GM12878 (cell line): ENCODE measurements at regions not wholly inside any gene's neighbourhood (a gene's known extent, or its start where the extent isn't known, plus 50 kb on each side); places are given as distances from the start of the nearest gene placed in this dataset.

ENCODE experiments used
- ATAC-seq: fragments of 200-7000 bp; cut with Tn5 transposase; 3 replicates; pipeline ENCODE4 v1.9.1; 2020; ENCODE audit warnings: mild to moderate bottlenecking, moderate library complexity
- BruUV-seq: library from RNA; stranded (reverse); fragments of 400-500 nt; replicated peaks from 2 replicates; lab custom pipeline; 2021; lab: Mats Ljungman, UMichigan
- CTCF ChIA-PET: fragments of 300-600 bp; sonication (Branson Sonifier 250); formaldehyde crosslinking; extraction: SDS; loops from one replicate; lab custom pipeline; 2021; ENCODE audit warnings: inconsistent platforms; lab: Yijun Ruan, JAX
- POLR2A ChIA-PET: fragments of 350-600 bp; formaldehyde crosslinking; extraction: SDS; loops from one replicate; lab custom pipeline; 2021; ENCODE audit warnings: inconsistent platforms; lab: Charles Lee
- RAD21 ChIA-PET: fragments of 300-600 bp; sonication (Branson Sonifier 250); formaldehyde crosslinking; loops from one replicate; lab custom pipeline; 2023; ENCODE audit warnings: antibody characterized with exemption; ENCODE audit not compliant: unreplicated experiment; lab: Charles Lee
- SMC1A ChIA-PET: fragments of 300-600 bp; sonication (Branson Sonifier 250); formaldehyde crosslinking; loops from one replicate; lab custom pipeline; 2023; ENCODE audit not compliant: unreplicated experiment, uncharacterized antibody; lab: Charles Lee
- DNase-seq: peaks from one replicate; pipeline ENCODE4 v3.0.0-alpha.2; 2011; ENCODE audit warnings: low read depth, low spot score
- FAIRE-seq: peaks from 3 replicates; lab custom pipeline; 2011; peaks lifted over from hg19 to GRCh38; lab: Jason Lieb, UNC
- H2AFZ ChIP-seq: 2 replicates; pipeline ENCODE4 v1.6.0; 2011; ENCODE audit warnings: low read depth, low read length, control low read depth; ENCODE audit not compliant: control insufficient read depth
- H3K27ac ChIP-seq: 2 replicates; pipeline ENCODE4 v1.5.1; 2011; ENCODE audit warnings: control low read depth; ENCODE audit not compliant: control insufficient read depth, insufficient read depth
- H3K27me3 ChIP-seq, 2 experiments: replicated peaks in 1 of 2; 2 replicates each; pipeline versions ENCODE4 v1.6.0 to v1.6.1; 2011; ENCODE audit warnings: low read length in 1 of 2; ENCODE audit not compliant: control insufficient read depth in 2 of 2, insufficient read depth in 2 of 2
- H3K36me3 ChIP-seq, 2 experiments: 2 replicates each; pipeline ENCODE4 v1.5.1; 2011; ENCODE audit warnings: low read length in 1 of 2; ENCODE audit not compliant: control insufficient read depth in 2 of 2, insufficient read depth in 2 of 2
- H3K4me1 ChIP-seq: 2 replicates; pipeline ENCODE4 v1.6.1; 2011; ENCODE audit warnings: mild to moderate bottlenecking, low read length, moderate library complexity, mixed read lengths; ENCODE audit not compliant: control insufficient read depth, insufficient read depth
- H3K4me2 ChIP-seq: 2 replicates; pipeline ENCODE4 v1.6.0; 2011; ENCODE audit warnings: control low read depth; ENCODE audit not compliant: control insufficient read depth, insufficient read depth
- H3K4me3 ChIP-seq: fragments of 200-600 bp; sonication (generic); 2 replicates; pipeline ENCODE4 v1.5.1; 2016
- H3K79me2 ChIP-seq: 2 replicates; pipeline ENCODE4 v1.6.0; 2011; ENCODE audit warnings: low read length; ENCODE audit not compliant: control insufficient read depth, insufficient read depth
- H3K9ac ChIP-seq: 2 replicates; pipeline ENCODE4 v1.8.0; 2011; ENCODE audit warnings: low read length, control low read depth, mixed read lengths; ENCODE audit not compliant: control insufficient read depth, insufficient read depth
- H3K9me3 ChIP-seq: replicated peaks from 3 replicates; pipeline ENCODE4 v1.5.1; 2011; ENCODE audit warnings: mild to moderate bottlenecking, low read length; ENCODE audit not compliant: control insufficient read depth, insufficient read depth
- H4K20me1 ChIP-seq: 2 replicates; pipeline ENCODE4 v1.6.0; 2011; ENCODE audit not compliant: control insufficient read depth, insufficient read depth
- MXI1 ChIP-seq: fragments of 150-350 bp; IDR thresholded peaks from 2 replicates; pipeline ENCODE4 v1.6.1; 2011; ENCODE audit warnings: low read depth, mild to moderate bottlenecking, inconsistent platforms, low read length, improper control_type of control experiment
- RAD21 ChIP-seq: IDR thresholded peaks from 2 replicates; pipeline ENCODE4 v1.6.1; 2011; ENCODE audit warnings: mild to moderate bottlenecking, low read depth, low read length, moderate library complexity; ENCODE audit not compliant: insufficient read depth
- WGBS: methylation state at CpG from one replicate; pipeline ENCODE4 v1.1.6; 2016; ENCODE audit warnings: low lambda C conversion rate; ENCODE audit not compliant: insufficient replicate concordance, insufficient coverage; ENCODE audit errors: missing lambda C conversion rate; 5-methylcytosine and 5-hydroxymethylcytosine counted together
- in situ Hi-C: fragments of 300-500 bp; cut with MboI; formaldehyde crosslinking; loops from 9 replicates; pipeline ENCODE4 v1.14.3; 2018; ENCODE audit warnings: mixed read lengths
- intact Hi-C: fragments of 100-400 bp; cut with micrococcal nuclease; formaldehyde crosslinking; loops from one replicate; pipeline ENCODE4 v1.14.2; 2022; ENCODE audit not compliant: unreplicated experiment
- TF ChIP-seq, protein P1 (sequence below), 3 experiments: IDR thresholded peaks in 2 of 3; conservative IDR thresholded peaks in 1 of 3; 2 replicates each; pipeline ENCODE4 v1.5.1; 2011; ENCODE audit warnings: low read depth in 3 of 3, low read length in 3 of 3, mild to moderate bottlenecking in 3 of 3, control low read depth in 2 of 3, moderate library complexity in 2 of 3, inconsistent platforms in 1 of 3, mixed read lengths in 1 of 3; ENCODE audit not compliant: control insufficient read depth in 2 of 3, insufficient read depth in 1 of 3; ENCODE audit errors: extremely low read depth in 1 of 3

DNA sequence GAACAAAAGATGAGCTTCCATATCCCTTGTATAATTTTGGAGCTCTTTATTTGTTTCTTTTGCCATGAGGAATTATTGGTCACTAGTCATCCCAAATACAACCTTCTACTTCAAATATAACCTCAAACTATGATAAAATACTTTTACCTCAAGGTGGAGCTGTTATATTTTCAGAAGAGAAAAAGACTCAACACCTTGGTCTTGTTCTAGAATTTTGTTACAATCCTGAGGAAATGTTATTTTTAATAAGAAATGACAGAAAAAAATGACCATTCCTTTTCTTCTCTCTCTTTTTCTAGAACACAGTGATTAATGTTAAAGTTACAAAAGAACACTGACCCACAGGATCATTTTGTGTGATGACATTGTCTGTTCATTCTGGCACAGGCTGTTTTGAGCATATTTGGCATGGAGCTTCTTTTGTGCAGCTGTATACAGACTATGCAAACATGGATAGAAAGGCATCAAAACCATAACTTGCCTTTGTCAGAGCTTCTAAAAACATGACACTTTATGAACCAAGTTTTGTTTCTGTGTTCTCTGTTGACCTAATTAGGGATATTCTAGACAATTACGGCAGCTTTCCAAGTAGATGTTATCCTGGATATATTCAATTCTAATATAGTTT lies 159.6 kb upstream of the CTSO start:
- RAD21 ChIA-PET = interaction anchor here (0.6 to 2.3 kb wide), 13 partner anchors 12 to 937 kb away, joined by 3 to 9 read pairs (median 5); no protein-coding TSS in a partner anchor
- in situ Hi-C loops = no loop called here
- BruUV-seq = no TSS peak
- FAIRE-seq (no peak), DNase-seq (no peak), ATAC-seq (peak; percentile 46; the same call in 1 of the 3 replicates)
- H3K27me3 ChIP-seq = no peaks in the 10 kb centered on the region
- no peaks in the 10 kb centered on the region for H3K79me2 ChIP-seq
- no peak overlapping the region for H3K4me3 ChIP-seq
- no peaks in the 10 kb centered on the region for H3K4me1 ChIP-seq
- no peak overlapping the region for H3K9ac ChIP-seq
- TF ChIP-seq RAD21 (peak; percentile 39; the same call in 1 of the 2 replicates), MXI1 (no peak)
- TF ChIP-seq, protein P1, sequence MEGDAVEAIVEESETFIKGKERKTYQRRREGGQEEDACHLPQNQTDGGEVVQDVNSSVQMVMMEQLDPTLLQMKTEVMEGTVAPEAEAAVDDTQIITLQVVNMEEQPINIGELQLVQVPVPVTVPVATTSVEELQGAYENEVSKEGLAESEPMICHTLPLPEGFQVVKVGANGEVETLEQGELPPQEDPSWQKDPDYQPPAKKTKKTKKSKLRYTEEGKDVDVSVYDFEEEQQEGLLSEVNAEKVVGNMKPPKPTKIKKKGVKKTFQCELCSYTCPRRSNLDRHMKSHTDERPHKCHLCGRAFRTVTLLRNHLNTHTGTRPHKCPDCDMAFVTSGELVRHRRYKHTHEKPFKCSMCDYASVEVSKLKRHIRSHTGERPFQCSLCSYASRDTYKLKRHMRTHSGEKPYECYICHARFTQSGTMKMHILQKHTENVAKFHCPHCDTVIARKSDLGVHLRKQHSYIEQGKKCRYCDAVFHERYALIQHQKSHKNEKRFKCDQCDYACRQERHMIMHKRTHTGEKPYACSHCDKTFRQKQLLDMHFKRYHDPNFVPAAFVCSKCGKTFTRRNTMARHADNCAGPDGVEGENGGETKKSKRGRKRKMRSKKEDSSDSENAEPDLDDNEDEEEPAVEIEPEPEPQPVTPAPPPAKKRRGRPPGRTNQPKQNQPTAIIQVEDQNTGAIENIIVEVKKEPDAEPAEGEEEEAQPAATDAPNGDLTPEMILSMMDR (IDR thresholded peaks at IDR 0.05 in 2 of 3, conservative IDR thresholded peaks at IDR 0.05 in 1 of 3; ENCODE audit: control insufficient read depth in 2 of 3, extremely low read depth in 1 of 3, insufficient read depth in 1 of 3, low read depth in 3 of 3, low read length in 3 of 3) = peak in 1 of 3 experiments; percentile 32; a peak in 2 of 6 replicates
- no peak overlapping the region for H2AFZ ChIP-seq
- no peak overlapping the region for H3K4me2 ChIP-seq
- 0% methylated on average over 1 of the region's 1 CpG for WGBS
- POLR2A ChIA-PET = interaction anchor here (0.6 kb wide), 1 partner anchor 55 kb away, joined by 4 read pairs; no protein-coding TSS in a partner anchor
- SMC1A ChIA-PET = interaction anchor here (0.6 to 3.1 kb wide), 22 partner anchors 9 to 858 kb away, joined by 3 to 21 read pairs (median 4); partner anchors contain the start of gene PDGFC
- H4K20me1 ChIP-seq = no peaks in the 10 kb centered on the region
- no peaks in the 10 kb centered on the region for H3K36me3 ChIP-seq
- CTCF ChIA-PET = interaction anchor here (0.6 to 3.2 kb wide), 41 partner anchors 9 to 1091 kb away, joined by 3 to 22 read pairs (median 3); no protein-coding TSS in a partner anchor
- intact Hi-C loops = loop anchor here (1.0 to 10.0 kb wide), 3 partner anchors 265 to 852 kb away; no protein-coding TSS in a partner anchor
- no peak overlapping the region for H3K27ac ChIP-seq
- no peaks in the 10 kb centered on the region for H3K9me3 ChIP-seq
